Prostate gland (tissue), 2 donors: ENCODE measurements at regions not wholly inside any gene's neighbourhood (a gene's known extent, or its start where the extent isn't known, plus 50 kb on each side); places are given as distances from the start of the nearest gene placed in this dataset.
"Not testable (repeated sequence)": the region's sequence is repeated elsewhere in the genome, so short reads cannot be mapped to it uniquely, and the experiment has no call there.

ENCODE experiments used
- CTCF ChIP-seq, 4 experiments: fragments of 200-600 bp in 2 of 4; fragments of 450-650 bp in 2 of 4; sonication (generic) in 2 of 4; IDR thresholded peaks; 1 replicate in 3 of 4; 2 replicates in 1 of 4; pipeline ENCODE4 v1.5.1; 2016 to 2019; ENCODE audit warnings: antibody characterized with exemption in 4 of 4, mild to moderate bottlenecking in 2 of 4, moderate library complexity in 2 of 4
- POLR2A ChIP-seq: fragments of 450-650 bp; IDR thresholded peaks from one replicate; pipeline ENCODE4 v1.6.1; 2016; ENCODE audit warnings: antibody characterized with exemption, mild to moderate bottlenecking

GRCh38 chr2:111567233-111567632 lies 316.8 kb downstream of the ANAPC1 start:
- TF ChIP-seq POLR2A; CTCF (IDR thresholded peaks at IDR 0.05): not testable (repeated sequence)
